ENCODE measurements at regions not wholly inside any gene's neighbourhood (a gene's known extent, or its start where the extent isn't known, plus 50 kb on each side); places are given as distances from the start of the nearest gene placed in this dataset.

GRCh38 chr5:52672459-52672858, 115.3 kb upstream of the ITGA1 start:
- Histone ChIP-seq H3K9me3 (ENCODE audit: control insufficient read depth, low read length) (no peaks in the 10 kb centered on the region), H3K9ac (ENCODE audit: extremely low read depth, low read length, poor library complexity, severe bottlenecking) (no peak overlapping the region), H3K36me3 (ENCODE audit: control insufficient read depth, insufficient read depth, low read length) (no peaks in the 10 kb centered on the region), H3K27me3 (ENCODE audit: control insufficient read depth, insufficient read depth, low read length, poor library complexity, severe bottlenecking) (no peaks in the 10 kb centered on the region), H3K4me1 (ENCODE audit: control insufficient read depth, insufficient read depth, low read length) (no peaks in the 10 kb centered on the region), H3K27ac (ENCODE audit: low read depth, low read length) (no peak overlapping the region), H3K4me3 (ENCODE audit: low read length) (no peak overlapping the region)
- Mint-ChIP-seq H3K36me3 (ENCODE audit: low read depth) (no peaks in the 10 kb centered on the region), H3K9me3 (no peaks in the 10 kb centered on the region), H3K27me3 (ENCODE audit: insufficient read depth) (no peaks in the 10 kb centered on the region), H3K4me1 (no peaks in the 10 kb centered on the region), H3K4me3 (no peak overlapping the region), H3K27ac (no peak overlapping the region)
- 89 to 100% methylated on average over 1 of the region's 1 CpG for WGBS, 2 experiments (ENCODE audit: insufficient coverage in 1 of 2, insufficient read length in 1 of 2)
- TF ChIP-seq, protein P1, sequence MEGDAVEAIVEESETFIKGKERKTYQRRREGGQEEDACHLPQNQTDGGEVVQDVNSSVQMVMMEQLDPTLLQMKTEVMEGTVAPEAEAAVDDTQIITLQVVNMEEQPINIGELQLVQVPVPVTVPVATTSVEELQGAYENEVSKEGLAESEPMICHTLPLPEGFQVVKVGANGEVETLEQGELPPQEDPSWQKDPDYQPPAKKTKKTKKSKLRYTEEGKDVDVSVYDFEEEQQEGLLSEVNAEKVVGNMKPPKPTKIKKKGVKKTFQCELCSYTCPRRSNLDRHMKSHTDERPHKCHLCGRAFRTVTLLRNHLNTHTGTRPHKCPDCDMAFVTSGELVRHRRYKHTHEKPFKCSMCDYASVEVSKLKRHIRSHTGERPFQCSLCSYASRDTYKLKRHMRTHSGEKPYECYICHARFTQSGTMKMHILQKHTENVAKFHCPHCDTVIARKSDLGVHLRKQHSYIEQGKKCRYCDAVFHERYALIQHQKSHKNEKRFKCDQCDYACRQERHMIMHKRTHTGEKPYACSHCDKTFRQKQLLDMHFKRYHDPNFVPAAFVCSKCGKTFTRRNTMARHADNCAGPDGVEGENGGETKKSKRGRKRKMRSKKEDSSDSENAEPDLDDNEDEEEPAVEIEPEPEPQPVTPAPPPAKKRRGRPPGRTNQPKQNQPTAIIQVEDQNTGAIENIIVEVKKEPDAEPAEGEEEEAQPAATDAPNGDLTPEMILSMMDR (conservative IDR thresholded peaks at IDR 0.05), result no peak
- no peak for DNase-seq

DNA sequence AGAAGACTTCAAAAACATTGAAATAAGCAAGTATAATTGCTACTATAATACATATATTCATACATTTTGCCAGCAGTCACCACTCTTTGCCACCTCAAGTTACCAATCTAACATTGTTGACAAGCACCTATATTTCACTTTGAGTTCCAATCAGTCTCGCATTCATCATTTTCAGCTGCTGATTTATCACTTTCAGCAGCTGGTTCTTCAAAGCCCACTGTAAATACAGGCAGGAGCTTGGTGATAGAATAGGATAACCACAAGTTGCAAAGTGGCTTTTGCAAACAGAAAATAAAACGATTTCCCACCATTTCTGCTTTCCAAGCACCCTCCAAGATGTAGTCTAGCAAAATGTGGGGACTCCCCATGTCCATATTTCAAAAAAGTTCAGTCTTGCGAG, 114.2 kb upstream of the ITGA1 start:
- DNase-seq, result no peak
- Histone ChIP-seq H3K9ac (ENCODE audit: extremely low read depth, low read length, poor library complexity, severe bottlenecking) (no peak overlapping the region), H3K36me3 (ENCODE audit: control insufficient read depth, insufficient read depth, low read length) (no peaks in the 10 kb centered on the region), H3K4me1 (ENCODE audit: control insufficient read depth, insufficient read depth, low read length) (no peaks in the 10 kb centered on the region), H3K9me3 (ENCODE audit: control insufficient read depth, low read length) (no peaks in the 10 kb centered on the region), H3K4me3 (ENCODE audit: low read length) (no peak overlapping the region), H3K27ac (ENCODE audit: low read depth, low read length) (no peak overlapping the region), H3K27me3 (ENCODE audit: control insufficient read depth, insufficient read depth, low read length, poor library complexity, severe bottlenecking) (no peaks in the 10 kb centered on the region)
- Mint-ChIP-seq H3K27ac (no peak overlapping the region), H3K9me3 (no peaks in the 10 kb centered on the region), H3K27me3 (ENCODE audit: insufficient read depth) (no peaks in the 10 kb centered on the region), H3K36me3 (ENCODE audit: low read depth) (no peaks in the 10 kb centered on the region), H3K4me3 (no peak overlapping the region), H3K4me1 (no peaks in the 10 kb centered on the region)
- WGBS, 2 experiments (ENCODE audit: insufficient coverage in 1 of 2, insufficient read length in 1 of 2), result 92 to 100% methylated on average over 2 to 3 of the region's 3 CpGs
- TF ChIP-seq, protein P1 (conservative IDR thresholded peaks at IDR 0.05), result no peak

- no peak for DNase-seq
- WGBS, 2 experiments (ENCODE audit: insufficient coverage in 1 of 2, insufficient read length in 1 of 2), result 92% methylated on average over 4 to 5 of the region's 5 CpGs
Measured at GRCh38 chr5:52674815-52675545, 112.7 kb upstream of the ITGA1 start.

More at GRCh38 chr5:52674815-52675545, 112.7 kb upstream of the ITGA1 start:
- Mint-ChIP-seq H3K4me3 (no peak overlapping the region), H3K4me1 (no peaks in the 10 kb centered on the region), H3K27me3 (ENCODE audit: insufficient read depth) (no peaks in the 10 kb centered on the region), H3K9me3 (no peaks in the 10 kb centered on the region), H3K27ac (no peak overlapping the region), H3K36me3 (ENCODE audit: low read depth) (no peaks in the 10 kb centered on the region)
- Histone ChIP-seq H3K27ac (ENCODE audit: low read depth, low read length) (no peak overlapping the region), H3K27me3 (ENCODE audit: control insufficient read depth, insufficient read depth, low read length, poor library complexity, severe bottlenecking) (no peaks in the 10 kb centered on the region), H3K4me3 (ENCODE audit: low read length) (no peak overlapping the region), H3K9ac (ENCODE audit: extremely low read depth, low read length, poor library complexity, severe bottlenecking) (no peak overlapping the region), H3K36me3 (ENCODE audit: control insufficient read depth, insufficient read depth, low read length) (no peaks in the 10 kb centered on the region), H3K4me1 (ENCODE audit: control insufficient read depth, insufficient read depth, low read length) (no peaks in the 10 kb centered on the region), H3K9me3 (ENCODE audit: control insufficient read depth, low read length) (no peaks in the 10 kb centered on the region)
- TF ChIP-seq, protein P1 (conservative IDR thresholded peaks at IDR 0.05), result no peak
